NB4 (cell line): ENCODE measurements at regions not wholly inside any gene's neighbourhood (a gene's known extent, or its start where the extent isn't known, plus 50 kb on each side); places are given as distances from the start of the nearest gene placed in this dataset.

ENCODE experiments used
- DNase-seq: peaks from one replicate; pipeline ENCODE4 v3.0.0; 2010; ENCODE audit warnings: low read depth
- H3K4me3 ChIP-seq: one replicate; pipeline ENCODE4 v1.5.1; 2011; ENCODE audit warnings: mild to moderate bottlenecking, low read depth, low read length, moderate library complexity
- CTCF ChIP-seq: IDR thresholded peaks from one replicate; pipeline ENCODE4 v1.5.1; 2012; ENCODE audit warnings: low read depth, low read length
- MAX ChIP-seq: IDR thresholded peaks from 2 replicates; pipeline ENCODE4 v1.6.1; 2011; ENCODE audit warnings: low read depth, low read length
- MYC ChIP-seq: IDR thresholded peaks from 2 replicates; pipeline ENCODE4 v1.6.1; 2011; ENCODE audit warnings: low read depth, low read length
- POLR2A ChIP-seq: IDR thresholded peaks from 2 replicates; pipeline ENCODE4 v1.6.1; 2011; ENCODE audit warnings: mild to moderate bottlenecking; ENCODE audit not compliant: insufficient read length; ENCODE audit errors: extremely low read depth

- no peak for TF ChIP-seq CTCF
- no peak for TF ChIP-seq MYC
- no peak for TF ChIP-seq POLR2A
- no peak for TF ChIP-seq MAX
- no peak for DNase-seq
Measured at GRCh38 chr17:13813347-13814240, 211.9 kb upstream of the HS3ST3A1 start.

GRCh38 chr17:13822700-13823099, 221.0 kb upstream of the HS3ST3A1 start:
- no peak overlapping the region for H3K4me3 ChIP-seq
- DNase-seq: no peak
- no peak for TF ChIP-seq MAX
- TF ChIP-seq CTCF: no peak
- no peak for TF ChIP-seq POLR2A

More at GRCh38 chr17:13813347-13814240, 211.9 kb upstream of the HS3ST3A1 start:
- no peak overlapping the region for H3K4me3 ChIP-seq

- no peak for DNase-seq
- no peak for TF ChIP-seq MYC
- TF ChIP-seq POLR2A: no peak
- no peak for TF ChIP-seq MAX
- TF ChIP-seq CTCF: no peak
- H3K4me3 ChIP-seq: no peak overlapping the region
Measured at GRCh38 chr17:13825526-13826040, 223.9 kb upstream of the HS3ST3A1 start.

- TF ChIP-seq POLR2A: no peak
- TF ChIP-seq MAX: no peak
- TF ChIP-seq CTCF: no peak
- no peak for TF ChIP-seq MYC
- H3K4me3 ChIP-seq: no peak overlapping the region
- no peak for DNase-seq
Measured at GRCh38 chr17:13827118-13827517, 225.4 kb upstream of the HS3ST3A1 start.

GRCh38 chr17:13833921-13834320, 232.2 kb upstream of the HS3ST3A1 start:
- TF ChIP-seq MAX: no peak
- no peak for TF ChIP-seq CTCF
- no peak for TF ChIP-seq POLR2A
- no peak for TF ChIP-seq MYC
- H3K4me3 ChIP-seq: no peak overlapping the region
- DNase-seq: no peak
